ENCODE measurements at regions not wholly inside any gene's neighbourhood (a gene's known extent, or its start where the extent isn't known, plus 50 kb on each side); places are given as distances from the start of the nearest gene placed in this dataset.

GRCh38 chr6:44012078-44012493 lies 115.2 kb downstream of the MRPL14 start (continued):
- TF ChIP-seq NFATC3 (IDR thresholded peaks at IDR 0.05) (no peak), JUN (IDR thresholded peaks at IDR 0.05; ENCODE audit: borderline replicate concordance, low read depth, low read length) (peak; percentile 92), JUN (CRISPR knock-in tag; IDR thresholded peaks at IDR 0.05; ENCODE audit: borderline replicate concordance) (no peak), HDAC1 (IDR thresholded peaks at IDR 0.05) (peak in 1 of 2 experiments; percentile 77; a peak in 2 of 4 replicates), LCOR (CRISPR knock-in tag; IDR thresholded peaks at IDR 0.05) (0 out of 2 replicates have a peak, but pooled peaks have one; percentile 40), PKNOX1 (IDR thresholded peaks at IDR 0.05) (peak; percentile 86), GMEB1 (CRISPR knock-in tag; IDR thresholded peaks at IDR 0.05) (no peak), HOMEZ (CRISPR knock-in tag; IDR thresholded peaks at IDR 0.05) (no peak), ZFPM2 (CRISPR knock-in tag; IDR thresholded peaks at IDR 0.05) (no peak), FOXA3 (CRISPR knock-in tag; conservative IDR thresholded peaks at IDR 0.05 in 1 of 2, IDR thresholded peaks at IDR 0.05 in 1 of 2) (peak; percentile 76 to 97; a peak in 3 of 4 replicates), RBM25 (IDR thresholded peaks at IDR 0.05; ENCODE audit: low read depth, low read length, severe bottlenecking) (no peak), BHLHE40 (IDR thresholded peaks at IDR 0.05; ENCODE audit: low read length) (no peak), SMARCA4 (IDR thresholded peaks at IDR 0.05) (peak; percentile 90), L3MBTL2 (IDR thresholded peaks at IDR 0.05) (0 out of 2 replicates have a peak, but pooled peaks have one; percentile 30), DPF2 (IDR thresholded peaks at IDR 0.05) (peak; percentile 76), SP2 (IDR thresholded peaks at IDR 0.05; ENCODE audit: extremely low read depth, low read depth, low read length, poor library complexity, severe bottlenecking) (no peak), FOSL1 (tag; conservative IDR thresholded peaks at IDR 0.05) (peak; percentile 91), YY1 (IDR thresholded peaks at IDR 0.05; ENCODE audit: borderline replicate concordance in 1 of 3, control insufficient read depth in 1 of 3, extremely low read depth in 1 of 3, insufficient read depth in 3 of 3, insufficient read length in 1 of 3, insufficient replicate concordance in 2 of 3, low read depth in 1 of 3, low read length in 2 of 3) (no peak), MEIS2 (IDR thresholded peaks at IDR 0.05; ENCODE audit: partially characterized antibody) (peak; percentile 97), PHB (CRISPR knock-in tag; IDR thresholded peaks at IDR 0.05) (no peak), ZNF224 (CRISPR knock-in tag; IDR thresholded peaks at IDR 0.05) (no peak), JUND (IDR thresholded peaks at IDR 0.05; ENCODE audit: borderline replicate concordance, low read depth, low read length) (peak; percentile 91), JUND (tag; IDR thresholded peaks at IDR 0.05; ENCODE audit: borderline replicate concordance, low read depth, low read length) (peak; percentile 91), MTA3 (IDR thresholded peaks at IDR 0.05; ENCODE audit: borderline replicate concordance) (peak; percentile 81; the same call in 1 of the 2 replicates), EHMT2 (IDR thresholded peaks at IDR 0.05) (peak; percentile 35; the same call in 1 of the 2 replicates)

Measured in K562 (cell line).